ENCODE measurements at regions not wholly inside any gene's neighbourhood (a gene's known extent, or its start where the extent isn't known, plus 50 kb on each side); places are given as distances from the start of the nearest gene placed in this dataset.

DNA sequence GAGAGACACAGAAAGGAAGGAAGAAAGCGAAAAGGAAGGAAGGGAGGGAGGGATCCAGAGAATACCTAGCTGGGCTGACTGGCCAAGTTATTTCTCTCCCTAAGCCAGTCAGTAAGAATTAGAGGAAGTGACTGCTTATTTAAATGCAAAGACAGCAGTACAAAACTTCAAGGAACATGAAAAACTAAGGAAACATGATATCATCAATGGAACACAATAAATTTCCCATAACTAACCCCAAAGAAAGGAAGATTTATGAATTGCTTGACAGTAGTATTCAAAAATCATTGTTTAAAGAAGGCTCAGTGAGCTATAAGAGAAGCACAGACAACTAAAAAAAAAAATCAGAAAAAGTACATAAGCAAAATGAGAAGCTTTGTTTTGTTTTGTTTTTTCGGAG is 252.3 kb upstream of the SASH1 start:
- TF ChIP-seq, protein P1, sequence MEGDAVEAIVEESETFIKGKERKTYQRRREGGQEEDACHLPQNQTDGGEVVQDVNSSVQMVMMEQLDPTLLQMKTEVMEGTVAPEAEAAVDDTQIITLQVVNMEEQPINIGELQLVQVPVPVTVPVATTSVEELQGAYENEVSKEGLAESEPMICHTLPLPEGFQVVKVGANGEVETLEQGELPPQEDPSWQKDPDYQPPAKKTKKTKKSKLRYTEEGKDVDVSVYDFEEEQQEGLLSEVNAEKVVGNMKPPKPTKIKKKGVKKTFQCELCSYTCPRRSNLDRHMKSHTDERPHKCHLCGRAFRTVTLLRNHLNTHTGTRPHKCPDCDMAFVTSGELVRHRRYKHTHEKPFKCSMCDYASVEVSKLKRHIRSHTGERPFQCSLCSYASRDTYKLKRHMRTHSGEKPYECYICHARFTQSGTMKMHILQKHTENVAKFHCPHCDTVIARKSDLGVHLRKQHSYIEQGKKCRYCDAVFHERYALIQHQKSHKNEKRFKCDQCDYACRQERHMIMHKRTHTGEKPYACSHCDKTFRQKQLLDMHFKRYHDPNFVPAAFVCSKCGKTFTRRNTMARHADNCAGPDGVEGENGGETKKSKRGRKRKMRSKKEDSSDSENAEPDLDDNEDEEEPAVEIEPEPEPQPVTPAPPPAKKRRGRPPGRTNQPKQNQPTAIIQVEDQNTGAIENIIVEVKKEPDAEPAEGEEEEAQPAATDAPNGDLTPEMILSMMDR (IDR thresholded peaks at IDR 0.05; ENCODE audit: poor library complexity, severe bottlenecking), result no peak
- Histone ChIP-seq H3K27me3 (ENCODE audit: insufficient read depth, poor library complexity, severe bottlenecking) (no peaks in the 10 kb centered on the region), H3K4me3 (ENCODE audit: severe bottlenecking) (no peak overlapping the region), H3K27ac (ENCODE audit: poor library complexity, severe bottlenecking) (no peak overlapping the region), H3K4me1 (ENCODE audit: insufficient read depth, poor library complexity, severe bottlenecking) (no peaks in the 10 kb centered on the region), H3K9me3 (ENCODE audit: severe bottlenecking) (peaks cover 4% of the 10 kb centered on the region), H3K36me3 (ENCODE audit: low read depth) (no peaks in the 10 kb centered on the region)
- no peak for ATAC-seq (ENCODE audit: low read depth)
- DNase-seq (ENCODE audit: low spot score), result no peak

DNA sequence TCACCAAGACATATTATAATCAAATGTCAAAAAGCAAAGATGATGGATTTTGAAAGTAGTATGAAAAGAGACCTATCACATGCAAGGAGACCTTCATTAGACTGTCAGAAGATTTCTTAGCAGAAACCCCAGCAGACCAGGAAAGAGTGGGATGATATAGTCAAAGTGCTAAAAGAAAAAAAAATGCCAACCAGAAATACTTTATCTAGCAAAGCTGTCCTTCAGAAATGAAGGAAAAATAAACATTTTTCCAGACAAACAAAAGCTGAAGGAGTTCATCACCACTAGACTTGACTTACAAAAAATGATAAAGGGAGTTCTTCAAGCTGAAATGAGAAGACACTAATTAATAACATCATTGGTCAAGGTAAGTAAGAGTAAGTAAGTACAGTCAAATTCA is 251.2 kb upstream of the SASH1 start:
- H3K4me1 ChIP-seq (ENCODE audit: insufficient read depth, poor library complexity, severe bottlenecking), result no peaks in the 10 kb centered on the region
- TF ChIP-seq, protein P1 (IDR thresholded peaks at IDR 0.05; ENCODE audit: poor library complexity, severe bottlenecking), result no peak
- peaks cover 4% of the 10 kb centered on the region for H3K9me3 ChIP-seq (ENCODE audit: severe bottlenecking)
- no peaks in the 10 kb centered on the region for H3K36me3 ChIP-seq (ENCODE audit: low read depth)
- H3K27ac ChIP-seq (ENCODE audit: poor library complexity, severe bottlenecking), result no peak overlapping the region
- no peak for ATAC-seq (ENCODE audit: low read depth)
- no peak overlapping the region for H3K4me3 ChIP-seq (ENCODE audit: severe bottlenecking)
- H3K27me3 ChIP-seq (ENCODE audit: insufficient read depth, poor library complexity, severe bottlenecking), result no peaks in the 10 kb centered on the region
- DNase-seq (ENCODE audit: low spot score), result no peak

DNA sequence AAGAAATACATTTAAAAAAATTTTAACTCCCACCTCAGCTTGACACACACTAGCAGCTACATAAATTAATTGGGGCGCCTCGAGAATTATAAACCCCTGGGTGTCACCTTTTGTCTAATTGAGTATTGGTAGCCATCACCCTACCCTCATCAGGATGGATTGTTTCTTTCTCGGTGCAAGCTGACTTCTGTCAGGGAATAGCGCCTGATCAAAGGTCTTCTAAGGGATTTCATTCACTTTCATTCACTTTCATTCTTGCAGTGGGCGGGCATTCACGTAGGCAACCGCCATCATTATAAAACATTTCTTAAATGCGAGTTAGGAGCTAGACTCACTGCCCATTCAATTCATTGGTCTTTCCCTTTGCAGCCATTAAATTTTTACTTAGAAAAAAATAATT is 239.2 kb upstream of the SASH1 start:
- Histone ChIP-seq H3K36me3 (ENCODE audit: low read depth) (no peaks in the 10 kb centered on the region), H3K27ac (ENCODE audit: poor library complexity, severe bottlenecking) (no peak overlapping the region), H3K4me1 (ENCODE audit: insufficient read depth, poor library complexity, severe bottlenecking) (no peaks in the 10 kb centered on the region), H3K9me3 (ENCODE audit: severe bottlenecking) (no peaks in the 10 kb centered on the region), H3K27me3 (ENCODE audit: insufficient read depth, poor library complexity, severe bottlenecking) (no peaks in the 10 kb centered on the region), H3K4me3 (ENCODE audit: severe bottlenecking) (no peak overlapping the region)
- TF ChIP-seq, protein P1 (IDR thresholded peaks at IDR 0.05; ENCODE audit: poor library complexity, severe bottlenecking), result no peak
- ATAC-seq (ENCODE audit: low read depth), result no peak
- DNase-seq (ENCODE audit: low spot score), result no peak

DNA sequence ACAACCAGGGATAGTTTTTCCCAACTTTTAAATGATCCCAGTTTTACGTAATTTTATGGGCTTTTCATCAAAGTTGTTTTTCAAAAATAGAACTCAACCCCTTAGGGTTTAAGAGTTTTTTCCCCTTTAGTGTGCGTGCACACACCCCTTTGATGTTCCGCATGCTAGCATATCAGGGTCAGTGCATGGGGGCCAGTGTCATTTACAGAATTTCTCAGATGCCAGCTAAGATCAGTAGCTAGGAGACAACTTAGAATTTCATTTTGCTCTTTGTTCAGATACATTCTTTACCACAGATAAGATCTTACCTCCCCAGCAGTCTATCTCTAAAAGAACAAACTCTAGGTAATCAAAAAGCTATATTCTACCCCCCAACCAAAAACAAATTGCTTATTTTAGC is 238.5 kb upstream of the SASH1 start:
- TF ChIP-seq, protein P1 (IDR thresholded peaks at IDR 0.05; ENCODE audit: poor library complexity, severe bottlenecking), result no peak
- ATAC-seq (ENCODE audit: low read depth), result no peak
- Histone ChIP-seq H3K4me1 (ENCODE audit: insufficient read depth, poor library complexity, severe bottlenecking) (no peaks in the 10 kb centered on the region), H3K27ac (ENCODE audit: poor library complexity, severe bottlenecking) (no peak overlapping the region), H3K27me3 (ENCODE audit: insufficient read depth, poor library complexity, severe bottlenecking) (no peaks in the 10 kb centered on the region), H3K4me3 (ENCODE audit: severe bottlenecking) (no peak overlapping the region), H3K36me3 (ENCODE audit: low read depth) (0 out of 2 replicates have a peak, but pooled peaks cover under 1% of the 10 kb centered on the region), H3K9me3 (ENCODE audit: severe bottlenecking) (no peaks in the 10 kb centered on the region)
- no peak for DNase-seq (ENCODE audit: low spot score)

DNA sequence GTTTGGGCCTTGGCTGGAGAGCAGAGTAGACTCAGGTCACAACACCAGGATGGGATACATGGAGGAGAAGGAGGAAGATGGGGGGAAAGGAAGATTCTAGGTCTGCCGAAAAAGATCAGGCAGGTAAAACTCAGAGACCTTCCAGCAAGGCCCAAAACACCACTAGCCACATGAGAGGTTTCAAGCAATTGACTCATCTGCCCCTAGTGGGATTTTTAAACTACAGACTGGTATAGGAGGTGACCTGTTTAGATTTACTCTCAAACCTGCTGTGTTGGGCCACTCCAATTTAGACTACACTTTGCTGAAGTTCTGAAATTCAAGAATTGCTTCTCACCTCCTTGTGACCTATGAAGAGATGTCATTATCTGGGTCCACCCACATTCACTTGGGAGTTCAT is 236.9 kb upstream of the SASH1 start:
- H3K27ac ChIP-seq (ENCODE audit: poor library complexity, severe bottlenecking), result no peak overlapping the region
- H3K4me3 ChIP-seq (ENCODE audit: severe bottlenecking), result no peak overlapping the region
- DNase-seq (ENCODE audit: low spot score) (no peak), ATAC-seq (ENCODE audit: low read depth) (no peak)
- no peaks in the 10 kb centered on the region for H3K9me3 ChIP-seq (ENCODE audit: severe bottlenecking)
- TF ChIP-seq, protein P1 (IDR thresholded peaks at IDR 0.05; ENCODE audit: poor library complexity, severe bottlenecking), result no peak
- H3K27me3 ChIP-seq (ENCODE audit: insufficient read depth, poor library complexity, severe bottlenecking), result no peaks in the 10 kb centered on the region
- H3K36me3 ChIP-seq (ENCODE audit: low read depth), result 0 out of 2 replicates have a peak, but pooled peaks cover 3% of the 10 kb centered on the region
- H3K4me1 ChIP-seq (ENCODE audit: insufficient read depth, poor library complexity, severe bottlenecking), result no peaks in the 10 kb centered on the region

All from RWPE2 (cell line).